ENCODE measurements at regions not wholly inside any gene's neighbourhood (a gene's known extent, or its start where the extent isn't known, plus 50 kb on each side); places are given as distances from the start of the nearest gene placed in this dataset.

DNA sequence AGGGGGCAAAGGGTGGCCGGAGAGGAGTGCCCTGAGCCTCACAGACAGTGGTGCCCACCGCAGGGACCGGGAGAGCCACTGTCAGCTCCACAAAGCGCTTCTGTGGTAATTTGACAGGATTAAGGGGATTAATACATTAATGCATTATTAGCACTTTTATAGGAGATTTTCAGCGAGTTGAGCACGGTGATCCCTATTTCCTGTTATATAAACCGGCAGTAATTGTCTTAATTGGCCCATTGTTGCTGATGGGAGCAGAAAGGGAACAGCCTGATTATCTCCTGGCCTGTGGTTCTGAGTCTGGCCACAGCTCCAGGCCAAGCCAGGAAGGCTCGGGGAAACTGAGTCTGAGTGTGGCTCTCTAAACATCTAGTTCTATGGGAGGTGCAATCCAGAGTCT is 423.6 kb downstream of the CDK5RAP2 start:
- TF ChIP-seq, protein P1, sequence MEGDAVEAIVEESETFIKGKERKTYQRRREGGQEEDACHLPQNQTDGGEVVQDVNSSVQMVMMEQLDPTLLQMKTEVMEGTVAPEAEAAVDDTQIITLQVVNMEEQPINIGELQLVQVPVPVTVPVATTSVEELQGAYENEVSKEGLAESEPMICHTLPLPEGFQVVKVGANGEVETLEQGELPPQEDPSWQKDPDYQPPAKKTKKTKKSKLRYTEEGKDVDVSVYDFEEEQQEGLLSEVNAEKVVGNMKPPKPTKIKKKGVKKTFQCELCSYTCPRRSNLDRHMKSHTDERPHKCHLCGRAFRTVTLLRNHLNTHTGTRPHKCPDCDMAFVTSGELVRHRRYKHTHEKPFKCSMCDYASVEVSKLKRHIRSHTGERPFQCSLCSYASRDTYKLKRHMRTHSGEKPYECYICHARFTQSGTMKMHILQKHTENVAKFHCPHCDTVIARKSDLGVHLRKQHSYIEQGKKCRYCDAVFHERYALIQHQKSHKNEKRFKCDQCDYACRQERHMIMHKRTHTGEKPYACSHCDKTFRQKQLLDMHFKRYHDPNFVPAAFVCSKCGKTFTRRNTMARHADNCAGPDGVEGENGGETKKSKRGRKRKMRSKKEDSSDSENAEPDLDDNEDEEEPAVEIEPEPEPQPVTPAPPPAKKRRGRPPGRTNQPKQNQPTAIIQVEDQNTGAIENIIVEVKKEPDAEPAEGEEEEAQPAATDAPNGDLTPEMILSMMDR (IDR thresholded peaks at IDR 0.05): no peak
- TF ChIP-seq, protein P2, sequence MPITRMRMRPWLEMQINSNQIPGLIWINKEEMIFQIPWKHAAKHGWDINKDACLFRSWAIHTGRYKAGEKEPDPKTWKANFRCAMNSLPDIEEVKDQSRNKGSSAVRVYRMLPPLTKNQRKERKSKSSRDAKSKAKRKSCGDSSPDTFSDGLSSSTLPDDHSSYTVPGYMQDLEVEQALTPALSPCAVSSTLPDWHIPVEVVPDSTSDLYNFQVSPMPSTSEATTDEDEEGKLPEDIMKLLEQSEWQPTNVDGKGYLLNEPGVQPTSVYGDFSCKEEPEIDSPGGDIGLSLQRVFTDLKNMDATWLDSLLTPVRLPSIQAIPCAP (CRISPR knock-in tag; IDR thresholded peaks at IDR 0.05): no peak
- no peak for TF ChIP-seq NR3C1 (CRISPR knock-in tag; conservative IDR thresholded peaks at IDR 0.05; ENCODE audit: low read depth)
- TF ChIP-seq FOXJ3 (CRISPR knock-in tag; IDR thresholded peaks at IDR 0.05; ENCODE audit: borderline replicate concordance): no peak
- TF ChIP-seq, protein P3, sequence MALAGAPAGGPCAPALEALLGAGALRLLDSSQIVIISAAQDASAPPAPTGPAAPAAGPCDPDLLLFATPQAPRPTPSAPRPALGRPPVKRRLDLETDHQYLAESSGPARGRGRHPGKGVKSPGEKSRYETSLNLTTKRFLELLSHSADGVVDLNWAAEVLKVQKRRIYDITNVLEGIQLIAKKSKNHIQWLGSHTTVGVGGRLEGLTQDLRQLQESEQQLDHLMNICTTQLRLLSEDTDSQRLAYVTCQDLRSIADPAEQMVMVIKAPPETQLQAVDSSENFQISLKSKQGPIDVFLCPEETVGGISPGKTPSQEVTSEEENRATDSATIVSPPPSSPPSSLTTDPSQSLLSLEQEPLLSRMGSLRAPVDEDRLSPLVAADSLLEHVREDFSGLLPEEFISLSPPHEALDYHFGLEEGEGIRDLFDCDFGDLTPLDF (CRISPR knock-in tag; IDR thresholded peaks at IDR 0.05): no peak
